ENCODE measurements at regions not wholly inside any gene's neighbourhood (a gene's known extent, or its start where the extent isn't known, plus 50 kb on each side); places are given as distances from the start of the nearest gene placed in this dataset.
A peak's percentile ranks its signal among the peaks of the same experiment; 100 is the strongest.
"Not testable (repeated sequence)": the region's sequence is repeated elsewhere in the genome, so short reads cannot be mapped to it uniquely, and the experiment has no call there.

GRCh38 chr16:14384745-14385144, 245.3 kb downstream of the PARN start:
- DNase-seq: no peak

GRCh38 chr16:14383844-14384243, 246.2 kb downstream of the PARN start:
- not testable (repeated sequence) for DNase-seq

GRCh38 chr16:14378689-14379467, 251.2 kb downstream of the PARN start:
- no peak for DNase-seq

GRCh38 chr16:14378131-14378551, 251.9 kb downstream of the PARN start:
- no peak for DNase-seq

- DNase-seq: no peak
Measured at GRCh38 chr16:14377326-14377725, 252.7 kb downstream of the PARN start.

GRCh38 chr16:14375132-14375491, 254.9 kb downstream of the PARN start:
- no peak for DNase-seq

- no peak for DNase-seq
Measured at GRCh38 chr16:14374451-14375131, 255.5 kb downstream of the PARN start.

- DNase-seq: no peak
Measured at GRCh38 chr16:14373896-14374295, 256.2 kb downstream of the PARN start.

GRCh38 chr16:14373406-14373805, 256.7 kb downstream of the PARN start:
- no peak for DNase-seq

GRCh38 chr16:14372471-14372870, 257.6 kb downstream of the PARN start:
- DNase-seq: no peak

GRCh38 chr16:14371778-14372431, 258.2 kb downstream of the PARN start:
- DNase-seq: no peak

- no peak for DNase-seq
Measured at GRCh38 chr16:14370736-14371234, 259.3 kb downstream of the PARN start.

GRCh38 chr16:14369734-14370598, 260.1 kb downstream of the PARN start:
- no peak for DNase-seq

- DNase-seq: no peak
Measured at GRCh38 chr16:14368399-14368798, 261.7 kb downstream of the PARN start.

- no peak for DNase-seq
Measured at GRCh38 chr16:14366974-14367707, 262.9 kb downstream of the PARN start.

- DNase-seq: no peak
Measured at GRCh38 chr16:14366447-14366846, 263.6 kb downstream of the PARN start.

GRCh38 chr16:14365200-14365851, 264.7 kb downstream of the PARN start:
- no peak for DNase-seq

- peak; percentile 26 for DNase-seq
Measured at GRCh38 chr16:14364386-14365199, 265.5 kb downstream of the PARN start.

- DNase-seq: no peak
Measured at GRCh38 chr16:14364112-14364385, 266.0 kb downstream of the PARN start.

- no peak for DNase-seq
Measured at GRCh38 chr16:14362774-14363371, 267.2 kb downstream of the PARN start.

All from left kidney (tissue), 1 donor.